Thyroid gland (tissue), 4 donors: ENCODE measurements at regions not wholly inside any gene's neighbourhood (a gene's known extent, or its start where the extent isn't known, plus 50 kb on each side); places are given as distances from the start of the nearest gene placed in this dataset.

Experiments used
- CTCF ChIP-seq, 6 experiments: fragments of 200-600 bp in 3 of 6; fragments of 450-650 bp in 3 of 6; sonication (generic) in 3 of 6; IDR thresholded peaks; one replicate each; pipeline ENCODE4 v1.5.1; 2016 to 2019; ENCODE audit warnings: antibody characterized with exemption in 6 of 6, mild to moderate bottlenecking in 2 of 6, inconsistent platforms in 1 of 6, moderate library complexity in 1 of 6
- POLR2A ChIP-seq, 2 donors: fragments of 450-650 bp; IDR thresholded peaks; one replicate each; pipeline ENCODE4 v1.6.1; 2017; ENCODE audit warnings: antibody characterized with exemption in 2 of 2, mild to moderate bottlenecking in 2 of 2, moderate library complexity in 1 of 2

DNA sequence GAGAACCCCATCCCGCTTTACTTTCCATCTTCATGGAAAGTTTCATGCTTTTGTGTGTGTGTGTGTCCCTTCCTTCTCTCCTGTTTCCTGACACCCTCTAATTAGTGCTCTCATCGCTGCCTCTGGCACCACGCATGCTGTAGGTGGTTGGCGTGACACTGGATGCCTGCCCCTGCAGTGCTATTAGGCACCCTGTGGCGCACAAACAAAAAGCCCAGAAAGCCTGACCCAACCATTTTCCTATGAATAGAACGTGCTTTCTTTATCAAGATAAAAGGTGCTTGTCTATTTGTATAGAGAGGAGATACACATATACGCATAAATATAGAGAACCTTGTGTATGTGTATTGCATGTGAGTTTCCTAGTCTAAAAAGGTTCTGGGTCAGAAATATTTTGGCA is 120.8 kb upstream of the CDCA7L start:
- TF ChIP-seq CTCF (IDR thresholded peaks at IDR 0.05): no peak
- no peak for TF ChIP-seq POLR2A (IDR thresholded peaks at IDR 0.05)
